ENCODE measurements at regions not wholly inside any gene's neighbourhood (a gene's known extent, or its start where the extent isn't known, plus 50 kb on each side); places are given as distances from the start of the nearest gene placed in this dataset.
A peak's percentile ranks its signal among the peaks of the same experiment; 100 is the strongest.

DNA sequence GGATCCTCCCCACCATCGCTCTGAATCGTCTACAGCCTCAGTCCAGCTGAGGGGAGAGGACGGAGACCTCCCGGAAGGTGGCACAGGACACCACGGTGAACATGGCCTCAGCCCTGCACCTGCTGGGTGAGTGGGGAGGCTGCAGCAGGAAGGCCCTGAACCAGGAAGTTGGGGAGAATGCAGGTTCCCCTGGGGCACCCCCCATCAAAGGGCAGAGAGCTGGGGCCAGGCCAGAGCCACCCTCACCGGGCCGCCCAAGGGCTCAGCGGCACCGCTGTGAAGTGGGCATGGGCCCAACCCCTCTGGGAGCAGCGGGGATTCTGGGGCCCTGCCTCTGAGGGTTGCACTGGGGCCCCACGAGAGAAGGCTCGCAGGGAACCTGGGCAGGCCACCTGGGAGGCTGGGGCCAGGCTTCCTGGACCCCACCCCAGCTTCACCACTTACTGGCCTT is 98.7 kb downstream of the MICALL2 start:
- no peak overlapping the region for H3K4me3 ChIP-seq
- peaks cover 0 to 4% (median 0%) of the 10 kb centered on the region in 4 donors for H3K4me1 ChIP-seq
- H3K9me3 ChIP-seq, result peaks cover 0 to 21% (median 0%) of the 10 kb centered on the region in 4 donors
- DNase-seq (peak in 1 of 2 donors; percentile 74), ATAC-seq (ENCODE audit: low FRiP score in 2 of 2) (no peak)
- 82 to 100% methylated on average over 1 to 9 of the region's 12 CpGs for WGBS, 2 donors
- H3K36me3 ChIP-seq, result no peaks in the 10 kb centered on the region
- TF ChIP-seq POLR2A (IDR thresholded peaks at IDR 0.05) (no peak), POLR2AphosphoS5 (IDR thresholded peaks at IDR 0.05) (no peak), EP300 (IDR thresholded peaks at IDR 0.05) (no peak)
- TF ChIP-seq, protein P1, sequence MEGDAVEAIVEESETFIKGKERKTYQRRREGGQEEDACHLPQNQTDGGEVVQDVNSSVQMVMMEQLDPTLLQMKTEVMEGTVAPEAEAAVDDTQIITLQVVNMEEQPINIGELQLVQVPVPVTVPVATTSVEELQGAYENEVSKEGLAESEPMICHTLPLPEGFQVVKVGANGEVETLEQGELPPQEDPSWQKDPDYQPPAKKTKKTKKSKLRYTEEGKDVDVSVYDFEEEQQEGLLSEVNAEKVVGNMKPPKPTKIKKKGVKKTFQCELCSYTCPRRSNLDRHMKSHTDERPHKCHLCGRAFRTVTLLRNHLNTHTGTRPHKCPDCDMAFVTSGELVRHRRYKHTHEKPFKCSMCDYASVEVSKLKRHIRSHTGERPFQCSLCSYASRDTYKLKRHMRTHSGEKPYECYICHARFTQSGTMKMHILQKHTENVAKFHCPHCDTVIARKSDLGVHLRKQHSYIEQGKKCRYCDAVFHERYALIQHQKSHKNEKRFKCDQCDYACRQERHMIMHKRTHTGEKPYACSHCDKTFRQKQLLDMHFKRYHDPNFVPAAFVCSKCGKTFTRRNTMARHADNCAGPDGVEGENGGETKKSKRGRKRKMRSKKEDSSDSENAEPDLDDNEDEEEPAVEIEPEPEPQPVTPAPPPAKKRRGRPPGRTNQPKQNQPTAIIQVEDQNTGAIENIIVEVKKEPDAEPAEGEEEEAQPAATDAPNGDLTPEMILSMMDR (IDR thresholded peaks at IDR 0.05), result no peak
- no peak overlapping the region for H3K27ac ChIP-seq
- H3K27me3 ChIP-seq, result peaks cover 0 to 5% (median 2%) of the 10 kb centered on the region in 4 donors

DNA sequence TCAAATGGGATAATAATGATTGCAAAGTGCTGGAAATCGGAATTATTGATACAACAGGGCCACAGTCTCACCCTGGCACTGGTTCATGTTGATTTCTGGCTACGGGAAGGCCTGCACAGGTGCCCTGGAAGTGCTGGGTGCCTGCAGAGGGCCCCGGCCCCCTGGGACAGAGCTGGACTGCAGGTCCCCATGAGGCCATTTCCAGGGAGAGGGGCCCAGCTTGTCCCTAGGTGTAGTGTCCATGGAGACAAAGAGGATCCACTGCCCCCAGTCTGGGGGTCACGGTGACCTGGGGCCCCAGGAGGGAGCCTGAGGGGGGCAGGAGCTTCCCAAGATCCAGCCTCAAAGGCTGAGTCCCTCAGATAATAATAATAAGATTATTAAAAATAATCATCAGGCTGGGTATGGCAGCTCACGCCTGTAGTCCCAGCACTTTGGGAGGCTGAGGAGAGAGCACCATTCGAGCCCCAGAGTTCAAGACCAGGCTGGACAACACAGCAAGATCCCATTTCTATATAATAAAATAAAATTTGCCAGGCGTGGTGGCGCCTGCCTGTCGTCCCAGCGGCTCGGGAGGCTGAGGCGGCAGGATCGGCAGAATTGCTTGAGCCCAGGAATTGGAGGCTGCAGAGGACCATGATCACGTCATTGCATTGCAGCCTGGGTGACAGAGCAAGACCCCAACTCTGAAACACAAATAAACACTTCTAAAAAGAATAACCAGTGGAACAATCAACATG is 98.1 kb downstream of the MICALL2 start:
- 87 to 88% methylated on average over 13 to 14 of the region's 14 CpGs for WGBS, 2 donors
- ATAC-seq (ENCODE audit: low FRiP score in 2 of 2), result no peak
- H3K27me3 ChIP-seq, result no peaks in the 10 kb centered on the region

DNA sequence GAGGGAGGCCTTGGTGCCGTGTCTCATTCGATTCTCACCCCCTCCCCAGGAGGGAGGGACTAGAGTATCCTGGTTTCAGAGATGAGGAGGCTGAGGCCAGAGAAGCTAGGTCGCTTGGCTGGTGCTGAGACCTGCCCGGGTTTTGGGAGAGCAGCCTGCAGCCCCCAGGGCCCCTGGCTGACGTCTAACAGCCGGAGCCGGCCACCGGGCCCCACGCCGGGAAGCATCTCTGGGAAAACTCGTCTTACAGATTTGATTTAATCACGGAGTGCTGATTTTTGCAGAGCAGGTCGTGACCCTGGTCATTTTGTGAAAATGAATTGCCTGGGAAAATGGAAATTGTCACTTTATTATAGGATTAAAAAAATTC is 97.5 kb downstream of the MICALL2 start:
- no peaks in the 10 kb centered on the region for H3K27me3 ChIP-seq
- no peaks in the 10 kb centered on the region for H3K36me3 ChIP-seq
- WGBS, 2 donors, result 35 to 49% methylated on average over 13 of the region's 13 CpGs
- peak in 1 of 2 donors; percentile 71 for DNase-seq
- TF ChIP-seq POLR2A (IDR thresholded peaks at IDR 0.05), result no peak
- TF ChIP-seq, protein P1 (IDR thresholded peaks at IDR 0.05), result no peak
- no peak for TF ChIP-seq POLR2AphosphoS5 (IDR thresholded peaks at IDR 0.05)
- TF ChIP-seq EP300 (IDR thresholded peaks at IDR 0.05), result no peak
- no peak overlapping the region for H3K4me3 ChIP-seq
- no peaks in the 10 kb centered on the region for H3K4me1 ChIP-seq
- peaks cover 0 to 27% (median 0%) of the 10 kb centered on the region in 4 donors for H3K9me3 ChIP-seq
- no peak for ATAC-seq (ENCODE audit: low FRiP score in 2 of 2)
- no peak overlapping the region for H3K27ac ChIP-seq

More for the DNA sequence above, 98.1 kb downstream of the MICALL2 start:
- TF ChIP-seq, protein P1 (IDR thresholded peaks at IDR 0.05), result no peak
- TF ChIP-seq EP300 (IDR thresholded peaks at IDR 0.05) (no peak), POLR2AphosphoS5 (IDR thresholded peaks at IDR 0.05) (no peak), POLR2A (IDR thresholded peaks at IDR 0.05) (no peak)
- Histone ChIP-seq H3K4me1 (no peaks in the 10 kb centered on the region), H3K9me3 (peaks cover 0 to 27% (median 0%) of the 10 kb centered on the region in 4 donors), H3K36me3 (no peaks in the 10 kb centered on the region), H3K4me3 (no peak overlapping the region), H3K27ac (no peak overlapping the region)
- DNase-seq, result peak in 1 of 2 donors; percentile 48

DNA sequence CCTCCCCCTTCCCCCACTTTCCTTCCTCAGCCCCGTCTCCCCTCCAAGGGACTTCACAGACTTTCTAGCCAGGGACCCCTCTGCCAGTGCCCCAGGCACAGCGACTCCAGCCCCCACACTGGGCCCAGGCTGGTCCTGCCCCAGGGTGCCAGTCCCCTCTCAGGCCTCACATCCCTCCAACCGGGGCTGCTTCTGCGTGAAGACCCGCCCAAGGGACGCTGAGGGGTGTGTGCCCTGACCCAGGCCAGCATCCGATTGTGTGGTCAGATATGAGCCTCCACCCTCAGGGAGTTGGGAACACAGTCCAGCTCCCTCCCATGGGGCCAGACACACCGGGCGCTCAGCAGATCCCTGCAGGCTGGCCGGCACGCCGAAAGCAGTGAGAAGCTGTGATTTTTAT is 97.0 kb downstream of the MICALL2 start:
- H3K4me1 ChIP-seq, result no peaks in the 10 kb centered on the region
- DNase-seq (peak in 1 of 2 donors; percentile 55), ATAC-seq (ENCODE audit: low FRiP score in 2 of 2) (no peak)
- peaks cover 0 to 27% (median 0%) of the 10 kb centered on the region in 4 donors for H3K9me3 ChIP-seq
- TF ChIP-seq EP300 (IDR thresholded peaks at IDR 0.05) (no peak), POLR2A (IDR thresholded peaks at IDR 0.05) (no peak), POLR2AphosphoS5 (IDR thresholded peaks at IDR 0.05) (no peak)
- TF ChIP-seq, protein P1 (IDR thresholded peaks at IDR 0.05), result no peak
- H3K27ac ChIP-seq, result no peak overlapping the region
- no peaks in the 10 kb centered on the region for H3K36me3 ChIP-seq
- H3K27me3 ChIP-seq, result no peaks in the 10 kb centered on the region
- 62 to 70% methylated on average over 3 to 12 of the region's 12 CpGs for WGBS, 2 donors
- no peak overlapping the region for H3K4me3 ChIP-seq
